ENCODE measurements at regions not wholly inside any gene's neighbourhood (a gene's known extent, or its start where the extent isn't known, plus 50 kb on each side); places are given as distances from the start of the nearest gene placed in this dataset.

GRCh38 chr13:50400035-50400726, 384.9 kb downstream of the KCNRG start:
- ATAC-seq (ENCODE audit: low read depth) (no peak), DNase-seq (peak; percentile 15)
- ChIA-PET POLR2A (ENCODE audit: unreplicated experiment) (no interaction called here), CTCF (interaction anchor here (1.6 kb wide), 1 partner anchor 11 kb away, joined by 3 read pairs; no protein-coding TSS in a partner anchor)
- Histone ChIP-seq H2BK120ac (ENCODE audit: low read depth, low read length) (peak overlapping the region; percentile 39), H3K56ac (ENCODE audit: extremely low read depth, insufficient read depth, low read length) (no peak overlapping the region), H3K36me3 (ENCODE audit: control insufficient read depth, insufficient read depth, low read length) (no peaks in the 10 kb centered on the region), H3K4me3 (ENCODE audit: insufficient read depth, low read depth, low read length) (no peak overlapping the region), H3K79me1 (ENCODE audit: low read depth in 1 of 2, low read length in 2 of 2) (no peaks in the 10 kb centered on the region), H4K20me1 (ENCODE audit: insufficient read depth, low read length) (no peaks in the 10 kb centered on the region), H3K23ac (ENCODE audit: low read depth, low read length) (no peak overlapping the region), H3K9ac (ENCODE audit: low read depth, low read length) (no peak overlapping the region), H3K14ac (replicated peaks; ENCODE audit: low read depth, low read length) (no peak overlapping the region; the same call in 1 of the 2 replicates), H2AK5ac (ENCODE audit: low read depth, low read length) (no peak overlapping the region), H3K27me3 (ENCODE audit: control insufficient read depth, insufficient read depth, low read length) (no peaks in the 10 kb centered on the region), H3K9me1 (ENCODE audit: insufficient read depth, low read length) (no peaks in the 10 kb centered on the region), H2AFZ (replicated peaks; ENCODE audit: low read length, poor library complexity) (no peak overlapping the region), H3K4me1 (ENCODE audit: control insufficient read depth, insufficient read depth, low read length) (peaks cover 12% of the 10 kb centered on the region), H4K91ac (ENCODE audit: insufficient read depth, low read depth, low read length) (no peak overlapping the region), H3K9me3 (ENCODE audit: control insufficient read depth, insufficient read depth, low read length) (no peaks in the 10 kb centered on the region), H2BK5ac (ENCODE audit: low read depth, low read length, poor library complexity, severe bottlenecking) (no peak overlapping the region), H2AK9ac (replicated peaks; ENCODE audit: low read depth, low read length, poor library complexity) (no peak overlapping the region), H3K27ac (ENCODE audit: insufficient read depth, low read length) (peak overlapping the region; percentile 14; the same call in 1 of the 2 replicates), H4K8ac (ENCODE audit: low read depth in 2 of 2, low read length in 2 of 2) (no peak overlapping the region), H3K18ac (ENCODE audit: low read depth, low read length) (peak overlapping the region; percentile 48; the same call in 1 of the 2 replicates), H3K4ac (ENCODE audit: low read depth, low read length) (peak overlapping the region; percentile 5; the same call in 1 of the 2 replicates), H2BK20ac (ENCODE audit: low read depth, low read length) (no peak overlapping the region; the same call in 1 of the 2 replicates), H2BK15ac (ENCODE audit: low read depth, low read length) (0 out of 3 replicates have a peak overlapping the region, but pooled peaks have one; percentile 3), H4K5ac (ENCODE audit: low read depth, low read length) (peak overlapping the region; percentile 48; the same call in 1 of the 2 replicates), H3K4me2 (ENCODE audit: low read depth, low read length) (peak overlapping the region; percentile 25)
- TF ChIP-seq CTCF (conservative IDR thresholded peaks at IDR 0.05; ENCODE audit: low read depth, low read length), result no peak
- TF ChIP-seq MAFK (IDR thresholded peaks at IDR 0.05; ENCODE audit: low read depth, low read length), result no peak
- no peak for TF ChIP-seq MXI1 (IDR thresholded peaks at IDR 0.05; ENCODE audit: borderline replicate concordance, low read depth, low read length)
- TF ChIP-seq RAD21 (IDR thresholded peaks at IDR 0.05; ENCODE audit: low read length), result no peak
- TF ChIP-seq, protein P1, sequence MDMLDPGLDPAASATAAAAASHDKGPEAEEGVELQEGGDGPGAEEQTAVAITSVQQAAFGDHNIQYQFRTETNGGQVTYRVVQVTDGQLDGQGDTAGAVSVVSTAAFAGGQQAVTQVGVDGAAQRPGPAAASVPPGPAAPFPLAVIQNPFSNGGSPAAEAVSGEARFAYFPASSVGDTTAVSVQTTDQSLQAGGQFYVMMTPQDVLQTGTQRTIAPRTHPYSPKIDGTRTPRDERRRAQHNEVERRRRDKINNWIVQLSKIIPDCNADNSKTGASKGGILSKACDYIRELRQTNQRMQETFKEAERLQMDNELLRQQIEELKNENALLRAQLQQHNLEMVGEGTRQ (IDR thresholded peaks at IDR 0.05; ENCODE audit: low read depth, low read length), result no peak
- TF ChIP-seq POLR2A (IDR thresholded peaks at IDR 0.05; ENCODE audit: low read depth, low read length), result no peak
- TF ChIP-seq FOS (IDR thresholded peaks at IDR 0.05; ENCODE audit: low read depth, low read length), result no peak
- no peak for TF ChIP-seq SMC3 (IDR thresholded peaks at IDR 0.05; ENCODE audit: low read depth, low read length)
- no peak for TF ChIP-seq MAZ (IDR thresholded peaks at IDR 0.05; ENCODE audit: borderline replicate concordance, low read depth, low read length)
- TF ChIP-seq RFX5 (IDR thresholded peaks at IDR 0.05; ENCODE audit: low read depth, low read length), result no peak
- no peak for TF ChIP-seq RCOR1 (IDR thresholded peaks at IDR 0.05; ENCODE audit: insufficient replicate concordance, low read length)
- no peak for TF ChIP-seq NFE2L2 (IDR thresholded peaks at IDR 0.05; ENCODE audit: low read depth, low read length)
- TF ChIP-seq BHLHE40 (IDR thresholded peaks at IDR 0.05; ENCODE audit: low read depth, low read length), result no peak
- no peak for TF ChIP-seq ELK1 (IDR thresholded peaks at IDR 0.05; ENCODE audit: borderline replicate concordance, low read depth, low read length)
- intact Hi-C loops (cut with micrococcal nuclease), result no loop called here
- dilution Hi-C loops (cut with HindIII; ENCODE audit: low sequenced_read_pairs, unreplicated experiment), result no loop called here
- BruUV-seq (replicated peaks), result no TSS peak
- 40% methylated on average over 1 of the region's 3 CpGs; no CpG with 5 or more reads in 1 of the 2 experiments for WGBS, 2 experiments (ENCODE audit: extremely low coverage in 2 of 2, insufficient read length in 1 of 2)
- in situ Hi-C loops (cut with MboI; ENCODE audit: low sequenced_read_pairs), result no loop called here
